ENCODE measurements at regions not wholly inside any gene's neighbourhood (a gene's known extent, or its start where the extent isn't known, plus 50 kb on each side); places are given as distances from the start of the nearest gene placed in this dataset.

DNA sequence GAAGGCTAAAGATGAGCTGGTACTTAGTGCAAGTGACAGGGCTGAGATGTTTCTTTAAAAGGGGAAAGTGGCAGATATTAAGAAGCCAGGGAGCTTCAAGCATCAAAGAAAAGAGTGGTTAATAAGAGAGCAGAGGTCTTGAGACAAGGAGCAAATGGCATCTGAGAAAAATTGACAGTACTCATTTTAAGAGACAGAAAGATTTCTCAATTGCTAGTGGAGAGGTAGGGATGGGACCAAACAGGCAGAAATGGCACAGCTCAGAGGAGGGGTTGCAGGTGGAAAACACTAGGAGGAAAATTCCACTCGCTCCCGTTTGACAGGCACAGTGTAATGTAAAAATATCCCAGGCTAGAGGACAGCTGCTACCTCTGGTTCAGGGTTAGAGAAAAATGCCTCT lies 593.4 kb upstream of the LRATD1 start:
- no peak for TF ChIP-seq CTCF (IDR thresholded peaks at IDR 0.05)
- no peaks in the 10 kb centered on the region for H3K79me2 ChIP-seq
- H3K9ac ChIP-seq: no peak overlapping the region
- H3K4me1 ChIP-seq: no peaks in the 10 kb centered on the region
- no peaks in the 10 kb centered on the region for H3K27me3 ChIP-seq (ENCODE audit: control insufficient read depth, insufficient read depth, low read length)
- no peak overlapping the region for H3K4me2 ChIP-seq (ENCODE audit: low read length)
- no peak overlapping the region for H3K27ac ChIP-seq
- H2AFZ ChIP-seq: no peak overlapping the region
- no peaks in the 10 kb centered on the region for H3K9me3 ChIP-seq (ENCODE audit: control insufficient read depth, low read length)
- H3K36me3 ChIP-seq (ENCODE audit: control insufficient read depth, insufficient read depth, low read length): no peaks in the 10 kb centered on the region
- no peak overlapping the region for H3K4me3 ChIP-seq (ENCODE audit: low read depth, low read length)

DNA sequence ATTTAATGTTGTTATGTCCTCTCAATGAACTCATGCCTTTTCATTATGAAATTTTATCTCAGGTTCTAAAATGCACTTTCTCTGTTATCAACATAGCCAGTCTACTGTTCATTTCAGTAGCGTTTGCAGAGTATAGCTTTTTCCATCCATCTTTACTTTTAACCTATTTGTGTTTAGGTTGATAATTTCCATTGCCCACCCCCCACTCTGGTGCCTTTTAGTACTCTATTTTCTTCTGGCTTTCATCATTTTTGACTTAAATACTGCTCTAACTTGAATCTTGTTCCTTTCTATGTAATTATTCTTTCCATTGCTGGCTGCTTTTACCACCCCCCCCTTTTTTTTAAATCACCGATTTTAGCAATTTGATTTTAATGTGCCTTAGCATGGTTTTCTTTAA lies 585.0 kb upstream of the LRATD1 start:
- TF ChIP-seq CTCF (IDR thresholded peaks at IDR 0.05): no peak
- H2AFZ ChIP-seq: no peak overlapping the region

DNA sequence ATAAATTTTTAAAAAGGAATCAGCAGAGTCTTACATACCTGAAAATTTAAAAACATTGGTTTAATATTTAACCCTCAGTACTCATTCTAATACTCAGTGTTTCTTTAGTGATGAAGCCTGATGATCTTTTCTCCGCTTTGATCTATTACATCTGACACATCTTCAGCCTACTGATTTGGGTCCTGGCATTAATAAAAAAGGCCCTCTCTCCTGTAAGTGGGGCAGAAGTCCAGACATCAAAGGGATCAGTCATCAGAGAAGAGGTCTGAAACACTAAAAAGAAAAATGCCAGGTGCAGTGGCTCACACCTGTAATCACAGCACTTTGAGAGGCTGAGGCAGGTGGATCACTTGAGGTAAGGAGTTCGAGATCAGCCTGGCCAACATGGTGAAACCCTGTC lies 581.1 kb upstream of the LRATD1 start:
- H3K4me1 ChIP-seq: no peaks in the 10 kb centered on the region
- TF ChIP-seq CTCF (IDR thresholded peaks at IDR 0.05): no peak
- H3K79me2 ChIP-seq: no peaks in the 10 kb centered on the region
- no peak overlapping the region for H2AFZ ChIP-seq
- H3K27me3 ChIP-seq (ENCODE audit: control insufficient read depth, insufficient read depth, low read length): no peaks in the 10 kb centered on the region
- H3K4me2 ChIP-seq (ENCODE audit: low read length): no peak overlapping the region
- H3K4me3 ChIP-seq (ENCODE audit: low read depth, low read length): no peak overlapping the region
- no peak overlapping the region for H3K9ac ChIP-seq
- H3K27ac ChIP-seq: no peak overlapping the region
- no peaks in the 10 kb centered on the region for H3K9me3 ChIP-seq (ENCODE audit: control insufficient read depth, low read length)
- H3K36me3 ChIP-seq (ENCODE audit: control insufficient read depth, insufficient read depth, low read length): no peaks in the 10 kb centered on the region

More for the DNA sequence above, 585.0 kb upstream of the LRATD1 start:
- no peak overlapping the region for H3K9ac ChIP-seq
- H3K36me3 ChIP-seq (ENCODE audit: control insufficient read depth, insufficient read depth, low read length): no peaks in the 10 kb centered on the region
- no peaks in the 10 kb centered on the region for H3K79me2 ChIP-seq
- H3K27ac ChIP-seq: no peak overlapping the region
- no peak overlapping the region for H3K4me2 ChIP-seq (ENCODE audit: low read length)
- H3K9me3 ChIP-seq (ENCODE audit: control insufficient read depth, low read length): no peaks in the 10 kb centered on the region
- no peaks in the 10 kb centered on the region for H3K27me3 ChIP-seq (ENCODE audit: control insufficient read depth, insufficient read depth, low read length)
- no peak overlapping the region for H3K4me3 ChIP-seq (ENCODE audit: low read depth, low read length)
- H3K4me1 ChIP-seq: no peaks in the 10 kb centered on the region

GRCh38 chr2:14053105-14053504 lies 579.4 kb upstream of the LRATD1 start:
- no peak overlapping the region for H3K4me2 ChIP-seq (ENCODE audit: low read length)
- H2AFZ ChIP-seq: no peak overlapping the region
- no peak for TF ChIP-seq CTCF (IDR thresholded peaks at IDR 0.05)

DNA sequence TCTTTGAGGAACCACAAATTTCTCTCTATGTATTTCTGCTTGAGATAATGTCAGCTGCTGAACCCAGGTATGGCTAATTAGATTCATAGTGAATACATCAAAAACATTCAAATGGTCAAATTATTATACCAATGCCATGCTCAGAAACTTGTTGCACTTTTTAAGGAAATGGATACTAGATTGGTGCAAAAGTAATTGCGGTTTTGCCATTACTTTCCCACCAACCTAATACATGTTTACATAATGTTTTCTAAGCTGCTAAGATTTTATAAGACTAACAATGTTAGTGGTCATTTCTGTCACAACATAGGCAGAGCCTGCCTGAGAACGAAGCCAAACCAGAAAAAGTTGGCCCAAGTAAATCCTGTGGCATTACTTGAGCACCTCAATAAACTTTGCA lies 568.2 kb upstream of the LRATD1 start:
- no peak overlapping the region for H3K27ac ChIP-seq
- H3K27me3 ChIP-seq (ENCODE audit: control insufficient read depth, insufficient read depth, low read length): no peaks in the 10 kb centered on the region
- no peak for TF ChIP-seq CTCF (IDR thresholded peaks at IDR 0.05)
- H3K9me3 ChIP-seq (ENCODE audit: control insufficient read depth, low read length): no peaks in the 10 kb centered on the region
- H3K36me3 ChIP-seq (ENCODE audit: control insufficient read depth, insufficient read depth, low read length): no peaks in the 10 kb centered on the region
- H3K4me1 ChIP-seq: no peaks in the 10 kb centered on the region
- no peak overlapping the region for H3K9ac ChIP-seq
- H3K4me3 ChIP-seq (ENCODE audit: low read depth, low read length): no peak overlapping the region
- H3K4me2 ChIP-seq (ENCODE audit: low read length): no peak overlapping the region
- H3K79me2 ChIP-seq: no peaks in the 10 kb centered on the region
- H2AFZ ChIP-seq: no peak overlapping the region

More at GRCh38 chr2:14053105-14053504, 579.4 kb upstream of the LRATD1 start:
- Histone ChIP-seq H3K27me3 (ENCODE audit: control insufficient read depth, insufficient read depth, low read length) (no peaks in the 10 kb centered on the region), H3K79me2 (no peaks in the 10 kb centered on the region), H3K4me3 (ENCODE audit: low read depth, low read length) (no peak overlapping the region), H3K9me3 (ENCODE audit: control insufficient read depth, low read length) (no peaks in the 10 kb centered on the region), H3K36me3 (ENCODE audit: control insufficient read depth, insufficient read depth, low read length) (no peaks in the 10 kb centered on the region), H3K9ac (no peak overlapping the region), H3K27ac (no peak overlapping the region), H3K4me1 (no peaks in the 10 kb centered on the region)

Data from parathyroid adenoma (tissue), 2 donors.